HFFc6 (cell line): ENCODE measurements at regions not wholly inside any gene's neighbourhood (a gene's known extent, or its start where the extent isn't known, plus 50 kb on each side); places are given as distances from the start of the nearest gene placed in this dataset.

ENCODE experiments used
- DNase-seq: peaks from one replicate; pipeline ENCODE4 v3.0.0-alpha.2; 2018
- H3K27ac Mint-ChIP-seq: 2 replicates; pipeline ENCODE4 v1.8.0; 2020; ENCODE audit warnings: mild to moderate bottlenecking, mixed read lengths
- H3K27me3 Mint-ChIP-seq: 2 replicates; pipeline ENCODE4 v1.8.0; 2021; ENCODE audit warnings: mild to moderate bottlenecking, moderate library complexity, mixed read lengths; ENCODE audit not compliant: insufficient read depth
- H3K36me3 Mint-ChIP-seq: 2 replicates; pipeline ENCODE4 v1.8.0; 2021; ENCODE audit warnings: low read depth, mixed read lengths
- H3K4me1 Mint-ChIP-seq: 2 replicates; pipeline ENCODE4 v1.8.0; 2020; ENCODE audit warnings: low read depth, mixed read lengths
- H3K4me3 Mint-ChIP-seq: 2 replicates; pipeline ENCODE4 v1.8.0; 2020; ENCODE audit warnings: mild to moderate bottlenecking, moderate library complexity, mixed read lengths
- H3K9me3 Mint-ChIP-seq: 2 replicates; pipeline ENCODE4 v1.8.0; 2020; ENCODE audit warnings: mild to moderate bottlenecking, mixed read lengths
- TF ChIP-seq, protein P1 (sequence below): fragments of 200-600 bp; sonication (generic); IDR thresholded peaks from 2 replicates; pipeline ENCODE4 v1.5.0; 2021; ENCODE audit warnings: antibody characterized with exemption, mild to moderate bottlenecking

DNA sequence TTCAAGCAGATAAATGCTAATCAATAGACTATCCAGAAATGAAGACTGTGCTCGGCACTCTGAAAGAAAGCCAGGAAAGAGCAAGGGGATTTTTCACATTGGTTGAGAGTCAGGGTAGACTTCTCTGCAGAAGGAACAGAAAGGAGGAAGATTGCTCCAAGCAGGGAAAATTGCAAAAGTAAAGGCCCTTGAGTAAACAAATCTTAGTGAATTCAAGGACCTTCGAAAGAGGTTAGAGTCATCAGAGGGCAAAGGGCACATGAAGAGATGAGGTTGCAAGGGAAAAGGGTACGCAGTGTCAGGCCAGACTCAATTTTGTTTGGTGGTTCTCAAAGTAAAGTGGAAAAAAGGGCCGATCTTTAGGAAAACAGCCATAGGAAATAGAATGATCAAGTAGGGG lies 157.6 kb upstream of the RAI14 start:
- TF ChIP-seq, protein P1, sequence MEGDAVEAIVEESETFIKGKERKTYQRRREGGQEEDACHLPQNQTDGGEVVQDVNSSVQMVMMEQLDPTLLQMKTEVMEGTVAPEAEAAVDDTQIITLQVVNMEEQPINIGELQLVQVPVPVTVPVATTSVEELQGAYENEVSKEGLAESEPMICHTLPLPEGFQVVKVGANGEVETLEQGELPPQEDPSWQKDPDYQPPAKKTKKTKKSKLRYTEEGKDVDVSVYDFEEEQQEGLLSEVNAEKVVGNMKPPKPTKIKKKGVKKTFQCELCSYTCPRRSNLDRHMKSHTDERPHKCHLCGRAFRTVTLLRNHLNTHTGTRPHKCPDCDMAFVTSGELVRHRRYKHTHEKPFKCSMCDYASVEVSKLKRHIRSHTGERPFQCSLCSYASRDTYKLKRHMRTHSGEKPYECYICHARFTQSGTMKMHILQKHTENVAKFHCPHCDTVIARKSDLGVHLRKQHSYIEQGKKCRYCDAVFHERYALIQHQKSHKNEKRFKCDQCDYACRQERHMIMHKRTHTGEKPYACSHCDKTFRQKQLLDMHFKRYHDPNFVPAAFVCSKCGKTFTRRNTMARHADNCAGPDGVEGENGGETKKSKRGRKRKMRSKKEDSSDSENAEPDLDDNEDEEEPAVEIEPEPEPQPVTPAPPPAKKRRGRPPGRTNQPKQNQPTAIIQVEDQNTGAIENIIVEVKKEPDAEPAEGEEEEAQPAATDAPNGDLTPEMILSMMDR, result no peak
- H3K4me1 Mint-ChIP-seq, result peaks cover 68% of the 10 kb centered on the region
- peaks cover 2% of the 10 kb centered on the region; the same call in 1 of the 2 replicates for H3K27me3 Mint-ChIP-seq
- H3K36me3 Mint-ChIP-seq, result peaks cover 10% of the 10 kb centered on the region
- no peak for DNase-seq
- peak overlapping the region; percentile 65; the same call in 1 of the 2 replicates for H3K4me3 Mint-ChIP-seq
- peak overlapping the region; percentile 95 for H3K27ac Mint-ChIP-seq
- peaks cover 11% of the 10 kb centered on the region for H3K9me3 Mint-ChIP-seq

DNA sequence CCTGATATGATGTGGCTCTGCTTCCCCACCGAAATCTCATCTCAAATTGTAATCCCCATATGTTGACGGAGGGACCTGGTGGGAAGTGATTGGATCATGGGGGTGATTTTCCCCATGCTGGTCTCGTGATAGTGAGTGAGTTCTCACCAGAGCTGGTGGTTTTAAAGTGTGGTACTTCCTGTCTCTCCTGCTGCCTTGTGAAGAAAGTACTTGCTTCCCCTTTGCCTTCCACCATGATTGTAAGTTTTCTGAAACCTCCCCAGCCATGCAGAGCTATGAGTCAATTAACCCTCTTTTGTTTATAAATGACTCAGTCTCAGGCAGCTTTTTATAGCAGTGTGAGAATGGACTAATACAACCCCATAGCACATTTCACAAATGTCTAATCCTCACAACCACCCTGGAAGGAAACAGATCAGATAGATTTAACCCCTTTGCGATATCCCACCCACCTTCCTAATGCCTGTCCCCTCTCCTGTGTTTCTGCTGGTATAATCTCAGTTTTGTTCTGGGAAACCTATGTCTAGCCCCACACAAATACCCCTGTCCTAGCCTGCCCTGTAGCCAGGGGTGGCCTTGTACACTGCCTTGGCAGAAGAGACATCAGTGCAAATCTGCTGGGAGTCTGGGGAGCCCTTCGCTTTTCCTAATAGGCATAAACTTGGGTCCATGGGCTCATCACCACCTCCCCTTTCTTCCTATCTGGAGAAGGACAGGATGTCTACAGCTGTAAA lies 157.0 kb upstream of the RAI14 start:
- Mint-ChIP-seq H3K27me3 (peaks cover 2% of the 10 kb centered on the region; the same call in 1 of the 2 replicates), H3K9me3 (peaks cover 11% of the 10 kb centered on the region), H3K27ac (peak overlapping the region; percentile 95), H3K4me3 (peak overlapping the region; percentile 65), H3K36me3 (peaks cover 8% of the 10 kb centered on the region), H3K4me1 (peaks cover 68% of the 10 kb centered on the region)
- TF ChIP-seq, protein P1, result no peak
- DNase-seq, result peak; percentile 82

DNA sequence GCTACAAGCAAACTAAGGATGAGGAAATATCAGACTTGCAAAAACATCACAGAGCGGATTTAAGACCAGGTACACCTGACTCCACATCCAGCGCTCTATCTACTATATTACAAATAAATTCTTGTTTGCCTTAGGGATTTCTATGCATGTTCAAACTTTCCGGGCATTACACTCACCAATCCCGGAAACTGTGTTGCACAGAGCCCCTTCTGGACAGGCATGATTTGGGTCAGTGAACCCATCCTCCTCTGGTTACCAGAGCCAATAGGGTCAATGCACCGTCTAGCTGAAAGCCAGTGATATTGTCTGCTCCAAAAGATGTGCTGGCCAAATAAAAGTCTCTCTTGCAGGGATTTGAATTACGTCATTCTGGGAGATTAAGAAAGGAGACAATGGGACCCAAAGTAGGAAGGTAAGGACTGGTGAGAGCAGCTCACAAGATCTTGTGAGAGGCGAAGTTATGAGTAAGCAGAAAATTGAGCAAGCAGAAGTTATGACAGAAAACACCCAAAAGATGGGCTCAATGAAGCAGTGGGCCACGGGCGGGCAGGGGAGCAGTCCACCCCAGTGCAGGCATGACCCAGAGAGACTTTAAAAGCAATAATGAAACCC lies 155.8 kb upstream of the RAI14 start:
- Mint-ChIP-seq H3K4me3 (no peak overlapping the region), H3K27ac (peak overlapping the region; percentile 48; the same call in 1 of the 2 replicates), H3K4me1 (peaks cover 65% of the 10 kb centered on the region), H3K36me3 (no peaks in the 10 kb centered on the region), H3K27me3 (peaks cover 2% of the 10 kb centered on the region; the same call in 1 of the 2 replicates), H3K9me3 (peaks cover 3% of the 10 kb centered on the region; the same call in 1 of the 2 replicates)
- TF ChIP-seq, protein P1, result no peak
- no peak for DNase-seq

DNA sequence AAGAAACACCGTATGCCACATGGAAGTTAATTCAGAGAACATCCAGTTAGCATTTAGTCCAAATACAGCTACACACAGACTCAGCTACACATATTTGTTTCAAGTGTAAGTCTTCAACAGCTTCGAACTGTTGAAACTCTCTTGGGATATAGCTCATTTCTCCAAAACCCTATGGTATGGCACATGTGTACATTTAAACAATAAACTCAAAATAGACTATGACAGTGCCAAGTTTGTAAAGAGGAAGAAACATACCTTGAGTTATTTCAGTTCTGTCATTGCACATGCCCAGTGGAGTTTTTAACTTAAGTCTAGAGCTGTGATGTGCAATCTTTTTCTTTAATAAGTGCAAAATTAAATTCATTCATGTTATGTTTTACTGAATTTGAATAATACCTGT lies 155.1 kb upstream of the RAI14 start:
- Mint-ChIP-seq H3K4me3 (no peak overlapping the region), H3K27me3 (peaks cover 2% of the 10 kb centered on the region; the same call in 1 of the 2 replicates), H3K4me1 (peaks cover 65% of the 10 kb centered on the region), H3K27ac (no peak overlapping the region), H3K36me3 (no peaks in the 10 kb centered on the region), H3K9me3 (peaks cover 6% of the 10 kb centered on the region; the same call in 1 of the 2 replicates)
- TF ChIP-seq, protein P1, result no peak
- DNase-seq, result no peak

DNA sequence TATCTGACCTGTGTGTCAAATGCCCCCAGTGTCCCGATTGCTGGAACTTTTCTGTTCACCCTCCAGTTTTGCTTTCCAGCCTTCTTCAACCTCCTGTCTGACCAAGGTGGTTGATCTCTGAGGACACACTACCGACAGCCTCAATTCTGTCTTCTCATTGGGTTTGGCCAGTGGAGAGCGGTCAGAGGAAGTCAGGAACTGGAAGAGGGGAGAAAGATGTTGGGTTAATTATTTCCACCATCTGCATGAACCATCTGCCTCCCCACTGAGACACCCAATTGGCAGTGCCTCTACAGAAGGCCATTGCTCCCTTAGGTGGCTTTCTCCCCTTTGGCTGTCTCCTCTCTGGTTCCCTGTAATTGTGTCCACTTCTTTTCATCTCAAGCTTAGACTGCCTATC lies 154.3 kb upstream of the RAI14 start:
- Mint-ChIP-seq H3K27me3 (peaks cover 2% of the 10 kb centered on the region; the same call in 1 of the 2 replicates), H3K4me1 (peaks cover 61% of the 10 kb centered on the region), H3K4me3 (no peak overlapping the region), H3K36me3 (no peaks in the 10 kb centered on the region), H3K27ac (no peak overlapping the region), H3K9me3 (peaks cover 6% of the 10 kb centered on the region; the same call in 1 of the 2 replicates)
- TF ChIP-seq, protein P1, result no peak
- DNase-seq, result no peak
